ENCODE measurements at regions not wholly inside any gene's neighbourhood (a gene's known extent, or its start where the extent isn't known, plus 50 kb on each side); places are given as distances from the start of the nearest gene placed in this dataset.

DNA sequence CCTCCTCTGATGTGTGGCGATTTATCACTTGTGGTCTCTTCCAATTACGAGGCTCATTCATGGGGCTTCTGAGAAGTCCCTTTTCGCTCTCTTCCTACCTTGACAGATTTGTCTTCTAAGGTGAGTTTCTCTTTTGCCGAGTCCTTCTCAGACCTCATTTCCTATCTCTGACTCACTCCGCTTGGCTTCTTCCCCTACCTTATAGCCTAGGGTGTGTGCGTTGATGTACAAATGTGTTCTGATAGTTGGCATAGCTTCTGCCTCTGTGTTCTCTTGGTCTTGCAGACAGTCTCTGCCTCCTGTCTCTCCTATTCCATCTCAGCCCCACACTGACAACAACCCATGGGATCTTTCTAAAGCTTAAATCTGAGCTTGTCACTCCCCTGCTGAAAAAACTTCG lies 56.9 kb upstream of the SHB start:
- TF ChIP-seq, protein P1, sequence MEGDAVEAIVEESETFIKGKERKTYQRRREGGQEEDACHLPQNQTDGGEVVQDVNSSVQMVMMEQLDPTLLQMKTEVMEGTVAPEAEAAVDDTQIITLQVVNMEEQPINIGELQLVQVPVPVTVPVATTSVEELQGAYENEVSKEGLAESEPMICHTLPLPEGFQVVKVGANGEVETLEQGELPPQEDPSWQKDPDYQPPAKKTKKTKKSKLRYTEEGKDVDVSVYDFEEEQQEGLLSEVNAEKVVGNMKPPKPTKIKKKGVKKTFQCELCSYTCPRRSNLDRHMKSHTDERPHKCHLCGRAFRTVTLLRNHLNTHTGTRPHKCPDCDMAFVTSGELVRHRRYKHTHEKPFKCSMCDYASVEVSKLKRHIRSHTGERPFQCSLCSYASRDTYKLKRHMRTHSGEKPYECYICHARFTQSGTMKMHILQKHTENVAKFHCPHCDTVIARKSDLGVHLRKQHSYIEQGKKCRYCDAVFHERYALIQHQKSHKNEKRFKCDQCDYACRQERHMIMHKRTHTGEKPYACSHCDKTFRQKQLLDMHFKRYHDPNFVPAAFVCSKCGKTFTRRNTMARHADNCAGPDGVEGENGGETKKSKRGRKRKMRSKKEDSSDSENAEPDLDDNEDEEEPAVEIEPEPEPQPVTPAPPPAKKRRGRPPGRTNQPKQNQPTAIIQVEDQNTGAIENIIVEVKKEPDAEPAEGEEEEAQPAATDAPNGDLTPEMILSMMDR (IDR thresholded peaks at IDR 0.05), result no peak
- no peak for TF ChIP-seq POLR2A (IDR thresholded peaks at IDR 0.05)

Measured in right lobe of liver (tissue), 4 donors.